GM12874 (cell line): ENCODE measurements at regions not wholly inside any gene's neighbourhood (a gene's known extent, or its start where the extent isn't known, plus 50 kb on each side); places are given as distances from the start of the nearest gene placed in this dataset.

Source experiments
- CTCF ChIP-seq: IDR thresholded peaks from 2 replicates; pipeline ENCODE4 v1.5.1; 2011; ENCODE audit warnings: low read depth, mild to moderate bottlenecking, control low read depth, low read length, moderate library complexity; ENCODE audit not compliant: insufficient read depth

- no peak for TF ChIP-seq CTCF
Measured at GRCh38 chr13:109700176-109700575, 86.2 kb downstream of the IRS2 start.

GRCh38 chr13:109699628-109700071 lies 86.7 kb downstream of the IRS2 start:
- TF ChIP-seq CTCF: no peak

GRCh38 chr13:109698779-109699178 lies 87.6 kb downstream of the IRS2 start:
- TF ChIP-seq CTCF: no peak

- no peak for TF ChIP-seq CTCF
Measured at GRCh38 chr13:109697936-109698335, 88.4 kb downstream of the IRS2 start.

GRCh38 chr13:109695402-109696190 lies 90.8 kb downstream of the IRS2 start:
- TF ChIP-seq CTCF: no peak

- TF ChIP-seq CTCF: no peak
Measured at GRCh38 chr13:109694972-109695371, 91.4 kb downstream of the IRS2 start.

- no peak for TF ChIP-seq CTCF
Measured at GRCh38 chr13:109693213-109693612, 93.2 kb downstream of the IRS2 start.
